Heart left ventricle (tissue), 13 donors: ENCODE measurements at regions not wholly inside any gene's neighbourhood (a gene's known extent, or its start where the extent isn't known, plus 50 kb on each side); places are given as distances from the start of the nearest gene placed in this dataset.

Source experiments
- CTCF ChIP-seq, 12 donors: fragments of 200-600 bp; sonication (generic) in 4 of 12; IDR thresholded peaks; one replicate each; pipeline versions ENCODE4 v1.5.0 to v1.8.0; 2018 to 2022; ENCODE audit warnings: antibody characterized with exemption in 12 of 12, mild to moderate bottlenecking in 5 of 12
- POLR2A ChIP-seq, 2 donors: fragments of 450-650 bp; IDR thresholded peaks; one replicate each; pipeline ENCODE4 v1.6.1; 2017; ENCODE audit warnings: antibody characterized with exemption in 2 of 2, mild to moderate bottlenecking in 2 of 2, moderate library complexity in 2 of 2
- donor health status: ischemic (EF 13 %, LVEDD 7.1; RV severe dilation, severe dysfunction).
- donor health status: DM: no; HTN: yes; CAD: no.
- donor health status: DM: no; HTN: no; CAD: no.
- donor health status: ischemic (EF 25% LVEDD 6.9; RV normal size, moderate dysfunction).
- donor health status: ischemic (EF 25% LVEDD 5.7; RV mildly dilated, moderate dysfunction).
- donor health status: ischemic (EF 35%, LVEDD 5.7; RV mildly dilated, moderate dysfunction).
- donor health status: nonischemic (EF 11% LVEDD 7.7; RV severe dilation, severe dysfunction).
- donor health status: DM: yes; HTN: yes; CAD: no.
- donor health status: PGD.
- donor health status: ischemic (EF 29% LVEDD 5.4; RV normal size, mild dysfunction).
- donor health status: nonischemic (EF 23%, LVEDD 6.1; RV moderate dilation, normal function).

- no peak for TF ChIP-seq CTCF (IDR thresholded peaks at IDR 0.05)
- no peak for TF ChIP-seq POLR2A (IDR thresholded peaks at IDR 0.05)
Measured at GRCh38 chr20:30985386-30985785, 272.1 kb upstream of the DEFB115 start.
